GM21381 (cell line): ENCODE measurements at regions not wholly inside any gene's neighbourhood (a gene's known extent, or its start where the extent isn't known, plus 50 kb on each side); places are given as distances from the start of the nearest gene placed in this dataset.
A peak's percentile ranks its signal among the peaks of the same experiment; 100 is the strongest.

ENCODE experiments used
- ATAC-seq: cut with Tn5 transposase; IDR thresholded peaks from one replicate; pipeline ENCODE4 v1.9.1; 2021; ENCODE audit warnings: mild to moderate bottlenecking, moderate library complexity; ENCODE audit not compliant: unreplicated experiment

GRCh38 chr7:25893436-25893835 lies 258.6 kb upstream of the NFE2L3 start:
- no peak for ATAC-seq

- peak; percentile 71 for ATAC-seq
Observed at GRCh38 chr7:25894002-25894901, 257.7 kb upstream of the NFE2L3 start.

DNA sequence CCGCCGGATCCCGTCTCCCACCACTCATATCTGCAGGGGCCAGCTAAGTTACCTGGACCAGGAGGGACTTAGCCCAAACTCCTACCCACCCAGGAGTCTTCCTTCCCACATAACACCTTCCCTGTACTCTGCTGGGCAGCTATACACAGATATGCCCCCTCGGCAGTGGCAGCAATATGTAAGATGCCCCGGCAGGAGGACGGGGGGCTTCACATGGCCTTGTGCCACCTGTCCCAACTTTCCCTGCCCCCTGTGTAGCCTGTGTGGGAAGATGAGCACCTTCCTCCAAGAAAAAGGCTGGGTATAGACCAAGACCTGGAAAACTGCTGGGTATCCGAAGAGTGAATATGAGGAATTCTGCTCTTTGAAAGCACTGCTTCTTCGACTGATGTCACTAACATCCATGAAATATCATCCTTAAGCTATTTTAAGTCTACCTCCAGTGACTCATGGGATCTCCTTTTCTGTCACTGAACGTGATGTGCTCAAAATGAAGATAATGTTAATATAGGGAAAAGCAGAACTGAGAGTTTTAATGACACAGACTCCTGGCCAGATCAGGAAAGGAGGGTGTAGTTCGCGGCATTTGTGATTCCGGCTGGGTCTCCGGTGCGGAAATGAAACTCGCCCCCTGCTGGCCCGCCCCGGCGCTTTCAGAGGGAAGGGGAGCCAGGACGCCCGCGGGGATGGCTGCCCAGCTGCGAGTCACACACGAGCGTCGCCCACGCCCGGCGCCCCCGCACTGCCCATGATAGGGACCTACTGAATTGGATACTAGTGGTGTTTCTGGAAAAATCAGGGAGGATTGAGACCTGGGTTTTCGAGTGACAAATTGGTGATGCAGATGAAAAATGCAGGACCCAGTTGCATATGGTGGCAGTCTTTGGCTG lies 256.9 kb upstream of the NFE2L3 start:
- ATAC-seq, result peak; percentile 69

- no peak for ATAC-seq
Observed at GRCh38 chr7:25895792-25896171, 256.2 kb upstream of the NFE2L3 start.

DNA sequence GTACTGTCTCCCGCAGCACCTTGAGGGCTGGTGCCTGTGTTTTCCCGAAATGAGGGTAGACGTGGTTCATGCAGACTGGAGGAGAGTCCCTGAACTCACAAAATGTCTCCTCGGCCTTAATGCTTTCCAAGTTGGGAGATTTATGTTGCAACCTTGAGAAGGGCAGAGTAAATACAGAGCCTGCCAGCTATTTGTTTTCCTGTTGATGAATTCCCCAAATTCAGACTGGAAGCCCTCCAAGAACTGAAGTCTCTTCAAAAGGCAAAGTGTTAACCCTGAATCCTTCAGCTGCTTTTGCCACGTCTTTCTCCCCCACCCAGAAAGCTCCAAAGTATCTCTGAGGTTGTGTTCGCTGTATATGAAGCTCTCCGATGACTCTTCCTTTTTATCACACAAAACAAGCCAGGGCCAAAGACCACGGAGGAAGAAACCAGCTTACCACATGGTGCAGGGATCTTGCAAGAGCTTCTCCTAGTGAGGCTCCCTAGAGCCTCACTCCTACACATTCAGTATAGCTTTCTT lies 254.7 kb upstream of the NFE2L3 start:
- ATAC-seq, result no peak

- no peak for ATAC-seq
Observed at GRCh38 chr7:25900245-25900644, 251.8 kb upstream of the NFE2L3 start.

GRCh38 chr7:25900877-25901276 lies 251.1 kb upstream of the NFE2L3 start:
- no peak for ATAC-seq

GRCh38 chr7:25901658-25902057 lies 250.3 kb upstream of the NFE2L3 start:
- no peak for ATAC-seq

DNA sequence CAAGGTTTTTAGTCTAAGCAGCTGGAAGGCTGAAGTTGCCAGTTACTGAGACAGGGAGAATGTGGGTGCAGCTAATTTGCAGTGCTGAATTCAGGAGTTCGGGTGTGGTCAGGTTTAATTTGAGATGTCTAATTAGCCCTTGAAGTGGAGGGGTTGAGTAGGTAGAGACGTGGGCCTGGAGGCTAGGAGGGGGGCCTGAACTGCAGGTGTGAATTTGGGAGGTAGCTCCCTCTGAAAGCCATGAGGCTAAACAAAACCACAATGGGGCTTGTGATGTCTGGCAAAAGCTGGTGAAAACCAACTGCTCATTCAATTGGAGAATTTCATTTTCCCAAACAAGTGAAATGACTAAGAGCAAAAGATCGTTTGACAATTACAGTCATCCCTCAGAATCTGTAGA lies 246.0 kb upstream of the NFE2L3 start:
- no peak for ATAC-seq

- ATAC-seq, result no peak
Observed at GRCh38 chr7:25906760-25907159, 245.2 kb upstream of the NFE2L3 start.

DNA sequence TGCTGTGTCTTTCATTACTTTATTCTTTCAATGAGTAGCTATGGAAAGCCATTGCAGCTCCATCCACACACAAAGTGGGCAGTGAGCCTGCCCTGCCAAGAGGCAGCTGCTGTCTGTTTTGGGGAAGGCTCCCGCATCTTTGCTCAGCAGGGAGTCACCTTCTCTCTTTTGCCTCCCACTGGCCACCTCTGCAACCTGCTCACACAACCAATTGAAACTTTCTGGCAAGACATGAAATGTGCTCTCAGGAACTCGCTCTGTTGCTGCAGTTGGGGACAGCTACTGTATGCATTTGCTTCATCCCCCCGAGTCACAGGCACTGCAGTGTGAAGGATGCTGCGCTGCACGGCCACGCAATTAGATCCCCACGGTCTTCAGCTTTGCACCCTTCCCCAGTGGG lies 244.8 kb upstream of the NFE2L3 start:
- ATAC-seq, result no peak

DNA sequence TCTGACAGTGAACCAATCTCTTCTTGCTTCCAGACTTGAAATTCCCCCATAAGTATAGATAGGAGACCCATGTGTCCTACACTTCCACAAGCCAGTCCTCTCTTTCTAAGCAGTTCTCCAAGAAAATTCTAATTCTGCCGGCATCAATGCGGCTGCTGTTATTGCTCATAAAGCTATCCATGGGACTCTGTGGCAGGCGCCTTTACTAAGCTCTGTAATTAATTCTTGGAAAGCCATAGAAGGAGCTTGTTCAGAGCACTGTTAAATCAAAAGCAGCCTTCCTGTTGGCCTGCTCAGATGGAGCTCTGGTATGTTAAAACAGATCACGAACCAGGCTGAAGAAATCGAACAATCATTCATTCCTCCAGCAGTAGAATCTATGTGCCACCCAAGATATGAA lies 244.3 kb upstream of the NFE2L3 start:
- no peak for ATAC-seq

DNA sequence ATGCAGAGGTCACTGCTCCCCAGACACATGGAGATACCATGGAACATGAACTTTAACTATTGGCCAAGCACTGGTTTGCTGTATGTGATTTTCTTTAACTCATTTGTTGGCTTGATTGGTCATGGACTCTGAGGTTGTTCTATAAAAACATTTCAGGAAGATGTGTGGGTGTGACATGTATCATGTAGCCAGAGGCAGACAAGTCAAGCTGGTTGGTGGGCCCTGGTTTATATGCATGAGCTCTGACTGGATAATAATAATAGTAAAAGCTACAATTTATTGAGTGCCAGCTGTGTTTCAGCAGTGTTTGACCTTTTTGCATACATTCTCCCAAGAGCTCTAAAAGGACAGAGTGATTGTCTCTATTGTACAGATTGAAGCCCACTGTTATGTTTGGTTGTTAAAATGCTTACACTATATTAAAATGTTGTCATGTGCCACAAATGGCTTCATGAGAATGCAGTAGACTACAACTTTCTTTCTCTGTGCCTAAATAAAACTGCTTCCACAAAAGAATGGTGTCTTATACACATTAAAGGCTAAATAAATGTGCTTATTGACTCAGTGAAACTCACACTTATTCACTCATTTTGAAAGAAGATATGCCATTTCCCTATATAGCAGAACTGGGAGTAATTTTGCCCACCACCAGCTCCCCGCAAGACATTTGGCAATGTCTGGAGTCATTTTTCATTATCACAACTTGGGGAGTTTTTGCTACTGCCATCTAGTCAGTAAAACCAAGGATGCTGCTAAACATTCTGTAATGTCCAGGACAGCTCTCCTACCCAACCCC lies 243.6 kb upstream of the NFE2L3 start:
- ATAC-seq, result no peak

DNA sequence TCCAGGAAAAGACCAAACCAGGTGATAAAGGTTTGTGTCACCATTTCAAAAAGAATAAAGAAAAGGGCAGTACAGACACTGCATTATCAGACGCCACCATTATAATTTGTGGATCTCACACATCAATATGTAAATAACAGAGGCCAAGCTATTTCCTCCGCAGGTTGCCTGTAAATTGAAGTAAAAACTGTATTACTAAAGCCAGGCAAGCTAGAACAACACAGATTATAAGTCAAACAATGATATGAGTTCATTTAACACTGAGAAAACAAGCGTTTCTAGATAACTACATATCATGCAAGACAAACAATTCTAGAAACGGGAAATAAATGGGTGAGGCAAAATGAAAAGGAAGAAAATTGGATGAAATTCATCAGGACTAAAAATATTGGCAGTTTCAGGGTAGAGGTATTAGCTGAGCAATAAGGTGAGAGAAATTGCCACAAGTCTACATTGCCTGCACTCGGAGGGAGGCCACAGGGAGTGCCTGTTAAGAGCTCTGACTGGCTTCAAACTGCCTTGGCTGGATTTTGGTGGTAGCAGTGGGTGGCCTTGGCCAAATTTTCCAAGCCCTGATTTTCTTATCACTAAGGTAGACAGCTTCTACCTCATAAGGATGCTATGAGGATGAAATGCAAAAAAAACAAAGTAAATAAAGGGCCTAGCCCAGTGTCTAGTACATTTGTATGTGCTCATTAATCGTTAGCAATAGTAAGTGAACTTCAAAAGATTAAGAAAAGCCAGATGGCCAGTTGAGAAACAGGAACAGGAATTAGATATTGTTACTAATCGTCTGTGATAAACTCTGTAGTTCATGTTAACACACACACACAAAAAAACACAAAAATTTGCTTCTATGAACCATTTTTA lies 240.0 kb upstream of the NFE2L3 start:
- ATAC-seq, result no peak

GRCh38 chr7:25913598-25914224 lies 238.3 kb upstream of the NFE2L3 start:
- no peak for ATAC-seq

DNA sequence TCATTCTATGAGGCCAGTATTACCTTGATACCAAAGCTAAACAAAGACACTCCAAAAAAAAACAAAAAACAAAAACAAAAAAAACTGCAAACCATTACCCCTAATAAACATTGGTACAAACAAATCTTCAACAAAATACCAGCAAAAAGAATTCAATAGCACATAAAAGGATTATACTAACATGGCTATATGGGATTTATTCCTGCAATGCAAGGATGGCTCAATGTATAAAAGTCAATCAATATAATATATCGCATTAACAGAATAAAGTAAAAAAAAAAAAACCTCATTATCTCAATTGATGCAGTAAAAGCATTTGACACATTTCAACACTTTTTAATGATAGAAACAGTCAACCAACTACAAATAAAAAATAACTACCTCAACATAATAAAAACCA lies 233.3 kb upstream of the NFE2L3 start:
- ATAC-seq, result no peak

- no peak for ATAC-seq
Observed at GRCh38 chr7:25922296-25922695, 229.7 kb upstream of the NFE2L3 start.

GRCh38 chr7:25923741-25924460 lies 228.1 kb upstream of the NFE2L3 start:
- no peak for ATAC-seq

DNA sequence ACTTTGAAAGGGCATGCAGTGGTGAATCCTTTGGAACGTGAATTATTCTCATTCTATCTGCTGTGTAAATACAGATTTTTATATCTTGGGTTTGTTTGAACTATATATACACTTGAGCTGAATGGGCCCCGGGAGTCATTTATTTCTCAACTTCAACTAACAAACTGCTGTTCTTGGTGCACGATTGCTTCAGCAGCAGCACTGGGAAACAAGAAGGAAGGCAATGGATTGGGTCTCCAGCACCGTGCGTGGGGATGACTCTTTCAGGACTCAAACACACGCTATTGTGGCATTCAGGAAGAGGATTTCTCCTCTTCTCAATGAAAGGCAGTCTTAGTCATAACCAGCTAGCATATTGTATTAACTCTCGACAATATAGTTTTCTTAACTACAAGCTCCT lies 226.0 kb upstream of the NFE2L3 start:
- no peak for ATAC-seq
